PC-3 (cell line): ENCODE measurements at regions not wholly inside any gene's neighbourhood (a gene's known extent, or its start where the extent isn't known, plus 50 kb on each side); places are given as distances from the start of the nearest gene placed in this dataset.

Source experiments
- ATAC-seq: fragments of 200-7000 bp; cut with Tn5 transposase; 2 replicates; pipeline ENCODE4 v1.9.1; 2020; ENCODE audit warnings: mild to moderate bottlenecking, moderate library complexity
- BruUV-seq: library from RNA; stranded (reverse); fragments of 400-500 nt; replicated peaks from 2 replicates; lab custom pipeline; 2021; lab: Mats Ljungman, UMichigan
- CTCF ChIA-PET: fragments of 300-600 bp; sonication (Branson Sonifier 250); formaldehyde crosslinking; loops from one replicate; lab custom pipeline; 2022; ENCODE audit warnings: antibody characterized with exemption; lab: Charles Lee
- POLR2A ChIA-PET: fragments of 300-600 bp; sonication (Branson Sonifier 250); formaldehyde crosslinking; loops from one replicate; lab custom pipeline; 2022; ENCODE audit warnings: antibody characterized with exemption; ENCODE audit not compliant: unreplicated experiment; lab: Charles Lee
- DNase-seq: peaks from one replicate; pipeline ENCODE4 v3.0.0-alpha.2; 2015
- H2AFZ ChIP-seq: fragments of 300-600 bp; sonication (generic); 2 replicates; pipeline ENCODE4 v1.6.0; 2016; ENCODE audit warnings: antibody characterized with exemption, low read length
- H3F3A ChIP-seq: fragments of 300-600 bp; sonication (generic); one replicate; pipeline ENCODE4 v1.6.0; 2017; ENCODE audit warnings: antibody characterized with exemption, low read length, control low read depth, mild to moderate bottlenecking; ENCODE audit not compliant: unreplicated experiment
- H3K27ac ChIP-seq: fragments of 300-600 bp; sonication (generic); 2 replicates; pipeline ENCODE4 v1.5.1; 2016; ENCODE audit warnings: mild to moderate bottlenecking, low read length
- H3K27me3 ChIP-seq: fragments of 300-600 bp; sonication (generic); 2 replicates; pipeline ENCODE4 v1.6.1; 2016; ENCODE audit warnings: low read length, mixed read lengths
- H3K36me3 ChIP-seq: fragments of 300-600 bp; sonication (generic); 2 replicates; pipeline ENCODE4 v1.6.1; 2016; ENCODE audit warnings: low read depth, mixed run types, low read length, mixed read lengths
- H3K4me1 ChIP-seq: fragments of 300-600 bp; sonication (generic); 2 replicates; pipeline ENCODE4 v1.5.1; 2016; ENCODE audit warnings: low read length; ENCODE audit not compliant: insufficient read depth
- H3K4me2 ChIP-seq: fragments of 300-600 bp; sonication (generic); 2 replicates; pipeline ENCODE4 v1.6.0; 2016; ENCODE audit warnings: low read length
- H3K4me3 ChIP-seq: fragments of 300-600 bp; sonication (generic); 2 replicates; pipeline ENCODE4 v1.5.1; 2016; ENCODE audit warnings: mild to moderate bottlenecking, low read length, mixed read lengths
- H3K79me2 ChIP-seq: fragments of 300-600 bp; sonication (generic); 2 replicates; pipeline ENCODE4 v1.6.1; 2017; ENCODE audit warnings: low read length, mixed read lengths
- H3K9ac ChIP-seq: fragments of 300-600 bp; sonication (generic); 2 replicates; pipeline ENCODE4 v1.6.0; 2016; ENCODE audit warnings: mild to moderate bottlenecking, low read length
- H3K9me2 ChIP-seq: fragments of 300-600 bp; sonication (generic); replicated peaks from 2 replicates; pipeline ENCODE4 v1.6.1; 2016; ENCODE audit warnings: mixed run types, low read length, mixed read lengths
- H3K9me3 ChIP-seq: fragments of 300-600 bp; sonication (generic); 2 replicates; pipeline ENCODE4 v1.6.1; 2016; ENCODE audit warnings: low read length, mixed read lengths
- H4K20me1 ChIP-seq: fragments of 300-600 bp; sonication (generic); 2 replicates; pipeline ENCODE4 v1.6.1; 2016; ENCODE audit warnings: low read length, mixed read lengths
- EZH2 ChIP-seq: fragments of 300-600 bp; sonication (generic); IDR thresholded peaks from one replicate; pipeline ENCODE4 v1.6.1; 2017; ENCODE audit warnings: antibody characterized with exemption, mild to moderate bottlenecking, low read length; ENCODE audit not compliant: unreplicated experiment
- EZH2phosphoT487 ChIP-seq: fragments of 300-600 bp; sonication (generic); IDR thresholded peaks from 2 replicates; pipeline ENCODE4 v1.6.1; 2018; ENCODE audit warnings: mild to moderate bottlenecking, antibody characterized with exemption, low read length, borderline replicate concordance
- intact Hi-C: fragments of 100-400 bp; cut with micrococcal nuclease; formaldehyde crosslinking; loops from 2 replicates; pipeline ENCODE4 v1.9.0; 2023
- TF ChIP-seq, protein P1 (sequence below): fragments of 300-600 bp; sonication (generic); conservative IDR thresholded peaks from 2 replicates; pipeline ENCODE4 v1.5.1; 2017; ENCODE audit warnings: antibody characterized with exemption, low read depth, mild to moderate bottlenecking, low read length

DNA sequence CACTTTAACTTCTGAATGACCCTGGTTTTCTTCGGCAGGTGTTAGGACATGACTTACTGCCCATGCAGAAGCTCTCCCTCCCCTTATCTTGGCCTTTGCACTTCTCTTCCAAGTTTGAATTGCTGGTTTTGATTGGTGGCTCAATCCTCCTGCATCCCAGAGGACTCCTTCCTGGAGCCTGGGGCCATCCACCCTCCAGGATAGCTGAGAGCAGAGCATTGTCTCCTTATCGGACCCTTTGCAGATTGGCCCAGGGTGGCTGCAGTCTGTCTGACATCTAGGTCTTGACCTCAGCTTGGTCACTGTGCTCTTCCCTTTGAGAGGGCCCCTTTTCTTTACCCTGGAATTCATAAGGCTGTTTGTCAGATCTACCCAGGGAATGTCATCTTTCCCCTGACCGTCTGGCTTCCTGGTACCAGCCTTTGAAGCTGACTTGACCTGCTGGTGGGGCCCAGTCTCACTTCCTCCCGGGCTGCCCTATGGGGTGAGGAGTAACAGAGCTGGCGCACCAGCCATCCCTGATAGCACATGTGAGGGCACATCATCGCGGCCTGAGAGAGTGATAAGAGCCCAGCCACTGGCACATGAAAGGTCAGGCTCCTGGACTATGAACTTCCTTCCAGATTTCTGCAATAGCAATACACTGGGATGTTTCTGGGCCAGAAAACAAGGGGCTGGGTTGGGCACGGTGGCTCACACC lies 172.9 kb upstream of the UBL3 start:
- no peaks in the 10 kb centered on the region for H3F3A ChIP-seq
- H3K27ac ChIP-seq, result no peak overlapping the region
- H3K4me1 ChIP-seq, result peaks cover 27% of the 10 kb centered on the region
- H4K20me1 ChIP-seq, result no peaks in the 10 kb centered on the region
- ATAC-seq, result no peak
- no peak overlapping the region for H2AFZ ChIP-seq
- no peak for DNase-seq
- ChIA-PET POLR2A (no interaction called here), CTCF (no interaction called here)
- H3K36me3 ChIP-seq, result no peaks in the 10 kb centered on the region
- TF ChIP-seq, protein P1, sequence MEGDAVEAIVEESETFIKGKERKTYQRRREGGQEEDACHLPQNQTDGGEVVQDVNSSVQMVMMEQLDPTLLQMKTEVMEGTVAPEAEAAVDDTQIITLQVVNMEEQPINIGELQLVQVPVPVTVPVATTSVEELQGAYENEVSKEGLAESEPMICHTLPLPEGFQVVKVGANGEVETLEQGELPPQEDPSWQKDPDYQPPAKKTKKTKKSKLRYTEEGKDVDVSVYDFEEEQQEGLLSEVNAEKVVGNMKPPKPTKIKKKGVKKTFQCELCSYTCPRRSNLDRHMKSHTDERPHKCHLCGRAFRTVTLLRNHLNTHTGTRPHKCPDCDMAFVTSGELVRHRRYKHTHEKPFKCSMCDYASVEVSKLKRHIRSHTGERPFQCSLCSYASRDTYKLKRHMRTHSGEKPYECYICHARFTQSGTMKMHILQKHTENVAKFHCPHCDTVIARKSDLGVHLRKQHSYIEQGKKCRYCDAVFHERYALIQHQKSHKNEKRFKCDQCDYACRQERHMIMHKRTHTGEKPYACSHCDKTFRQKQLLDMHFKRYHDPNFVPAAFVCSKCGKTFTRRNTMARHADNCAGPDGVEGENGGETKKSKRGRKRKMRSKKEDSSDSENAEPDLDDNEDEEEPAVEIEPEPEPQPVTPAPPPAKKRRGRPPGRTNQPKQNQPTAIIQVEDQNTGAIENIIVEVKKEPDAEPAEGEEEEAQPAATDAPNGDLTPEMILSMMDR, result no peak
- TF ChIP-seq EZH2 (no peak), EZH2phosphoT487 (no peak)
- no peaks in the 10 kb centered on the region for H3K79me2 ChIP-seq
- no peak overlapping the region for H3K4me2 ChIP-seq
- H3K4me3 ChIP-seq, result no peak overlapping the region
- H3K27me3 ChIP-seq, result no peaks in the 10 kb centered on the region
- intact Hi-C loops, result no loop called here
- no TSS peak for BruUV-seq
- H3K9ac ChIP-seq, result no peak overlapping the region
- H3K9me2 ChIP-seq, result no peaks in the 10 kb centered on the region
- no peaks in the 10 kb centered on the region for H3K9me3 ChIP-seq

DNA sequence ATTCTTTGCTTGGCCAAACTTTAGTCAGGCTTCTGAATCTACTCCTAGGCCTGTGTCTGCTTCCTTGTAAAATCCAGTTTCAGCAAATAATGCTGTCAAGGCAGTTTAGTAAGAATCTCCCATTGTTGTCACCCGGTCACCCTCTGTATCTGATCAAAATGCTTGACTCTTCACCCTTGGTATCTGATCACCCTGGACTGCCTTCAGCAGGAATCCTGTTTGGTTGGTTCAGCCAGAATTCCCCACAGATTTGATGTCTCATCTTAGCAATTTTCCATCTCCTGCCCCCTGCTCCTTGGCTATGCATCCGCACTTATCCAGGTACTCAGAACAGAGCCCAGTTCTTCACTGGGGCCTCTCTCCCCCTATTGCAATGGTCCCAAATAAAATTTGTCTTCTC lies 172.4 kb upstream of the UBL3 start:
- H3K36me3 ChIP-seq, result no peaks in the 10 kb centered on the region

DNA sequence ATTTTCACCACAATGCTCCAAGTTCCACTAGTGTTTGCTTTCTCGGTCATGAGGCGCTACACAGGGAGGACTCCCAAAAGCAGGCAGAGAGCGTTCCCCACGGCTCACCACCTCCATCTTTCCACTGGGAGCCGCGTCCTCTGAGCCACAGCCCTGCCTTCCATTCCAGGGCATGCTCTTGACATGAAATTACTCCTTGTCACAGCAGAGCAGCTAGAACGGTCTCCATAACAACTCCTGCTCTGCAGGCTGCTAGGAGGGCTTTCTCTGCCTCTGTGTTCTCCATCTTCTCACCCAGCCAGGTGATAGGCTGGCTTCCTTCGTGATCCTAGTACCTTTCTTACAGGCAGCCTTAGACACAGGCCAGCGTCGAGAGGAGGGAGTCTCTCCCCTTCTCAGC lies 171.8 kb upstream of the UBL3 start:
- Histone ChIP-seq H3K9me2 (no peaks in the 10 kb centered on the region), H3K36me3 (no peaks in the 10 kb centered on the region), H3K27me3 (no peaks in the 10 kb centered on the region), H4K20me1 (no peaks in the 10 kb centered on the region), H3K27ac (no peak overlapping the region), H3K4me2 (no peak overlapping the region), H3K9me3 (no peaks in the 10 kb centered on the region), H2AFZ (no peak overlapping the region), H3K9ac (no peak overlapping the region), H3K4me3 (no peak overlapping the region), H3K4me1 (peaks cover 27% of the 10 kb centered on the region), H3K79me2 (no peaks in the 10 kb centered on the region), H3F3A (no peaks in the 10 kb centered on the region)
- no peak for TF ChIP-seq EZH2
- no peak for DNase-seq
- ChIA-PET CTCF (no interaction called here), POLR2A (no interaction called here)
- intact Hi-C loops, result no loop called here
- no TSS peak for BruUV-seq
- no peak for ATAC-seq

More for the DNA sequence above, 172.4 kb upstream of the UBL3 start:
- Histone ChIP-seq H3K4me2 (no peak overlapping the region), H3K4me3 (no peak overlapping the region), H3K9ac (no peak overlapping the region), H3F3A (no peaks in the 10 kb centered on the region), H3K27ac (no peak overlapping the region), H3K9me2 (no peaks in the 10 kb centered on the region), H3K79me2 (no peaks in the 10 kb centered on the region), H3K9me3 (no peaks in the 10 kb centered on the region), H3K4me1 (peaks cover 27% of the 10 kb centered on the region), H3K27me3 (no peaks in the 10 kb centered on the region), H4K20me1 (no peaks in the 10 kb centered on the region), H2AFZ (no peak overlapping the region)
- POLR2A ChIA-PET, result no interaction called here
- ATAC-seq (no peak), DNase-seq (peak; percentile 11)
- CTCF ChIA-PET, result no interaction called here
- intact Hi-C loops, result no loop called here
- no TSS peak for BruUV-seq
- TF ChIP-seq EZH2, result no peak
- TF ChIP-seq, protein P1, result no peak
- TF ChIP-seq EZH2phosphoT487, result no peak
